GM21390 (cell line): ENCODE measurements at regions not wholly inside any gene's neighbourhood (a gene's known extent, or its start where the extent isn't known, plus 50 kb on each side); places are given as distances from the start of the nearest gene placed in this dataset.

Source experiments
- ATAC-seq: cut with Tn5 transposase; IDR thresholded peaks from one replicate; pipeline ENCODE4 v1.9.1; 2021; ENCODE audit not compliant: unreplicated experiment

DNA sequence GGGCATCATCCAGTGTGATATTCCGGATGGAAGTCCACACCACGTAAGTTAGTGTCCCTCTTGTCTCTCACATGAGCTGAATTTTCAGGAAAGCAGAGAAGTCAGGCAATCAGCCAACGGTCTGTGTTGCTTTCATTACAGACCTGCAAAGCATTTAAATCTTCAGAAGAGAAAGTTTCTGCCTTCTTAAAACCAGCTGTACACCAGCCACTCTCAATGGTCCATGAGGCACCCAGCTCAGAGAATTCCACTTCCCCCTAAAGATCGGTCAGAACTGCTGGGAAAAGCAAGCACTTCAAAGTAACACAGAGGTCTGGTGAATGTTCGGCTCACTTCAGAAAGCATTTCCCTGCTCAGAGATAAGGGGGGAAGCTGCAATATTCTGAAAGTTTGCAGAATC, 903.7 kb downstream of the EPHA3 start:
- no peak for ATAC-seq

DNA sequence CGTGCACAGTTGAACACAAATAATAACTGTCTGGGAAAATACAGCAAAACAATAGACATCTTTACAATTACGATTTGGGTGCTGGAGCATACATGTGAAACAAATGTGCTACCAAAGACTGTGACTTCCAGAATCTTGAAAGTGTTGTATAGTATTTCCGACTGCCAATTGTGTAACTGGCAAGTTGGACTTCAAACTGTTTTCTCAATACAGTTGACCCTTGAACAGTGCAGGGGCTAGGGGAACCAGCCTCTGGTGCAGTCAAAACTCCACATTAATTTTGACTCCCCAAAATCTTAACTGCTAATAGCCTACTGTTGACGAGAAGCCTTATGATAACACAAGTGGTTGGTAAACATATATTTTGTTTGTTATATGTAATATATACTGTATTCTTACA, 904.2 kb downstream of the EPHA3 start:
- no peak for ATAC-seq

DNA sequence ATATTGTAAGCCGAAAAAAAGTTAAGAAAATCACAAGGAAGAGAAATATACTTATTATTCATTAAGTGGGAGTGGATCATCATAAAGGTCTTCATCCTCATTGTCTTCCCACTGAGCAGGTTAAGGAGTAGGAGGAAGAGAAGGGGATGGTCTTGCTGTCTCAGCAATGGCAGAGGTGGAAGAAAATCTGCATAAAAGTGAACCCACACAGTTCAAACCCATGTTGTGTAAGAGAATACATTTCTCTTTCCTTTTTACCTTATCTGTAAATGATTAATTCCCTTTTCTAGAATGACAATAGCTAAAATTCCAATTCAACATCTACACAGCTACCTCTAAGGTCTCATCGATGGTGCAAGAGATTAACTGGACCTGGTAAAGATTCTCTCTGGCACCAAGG, 904.6 kb downstream of the EPHA3 start:
- no peak for ATAC-seq

DNA sequence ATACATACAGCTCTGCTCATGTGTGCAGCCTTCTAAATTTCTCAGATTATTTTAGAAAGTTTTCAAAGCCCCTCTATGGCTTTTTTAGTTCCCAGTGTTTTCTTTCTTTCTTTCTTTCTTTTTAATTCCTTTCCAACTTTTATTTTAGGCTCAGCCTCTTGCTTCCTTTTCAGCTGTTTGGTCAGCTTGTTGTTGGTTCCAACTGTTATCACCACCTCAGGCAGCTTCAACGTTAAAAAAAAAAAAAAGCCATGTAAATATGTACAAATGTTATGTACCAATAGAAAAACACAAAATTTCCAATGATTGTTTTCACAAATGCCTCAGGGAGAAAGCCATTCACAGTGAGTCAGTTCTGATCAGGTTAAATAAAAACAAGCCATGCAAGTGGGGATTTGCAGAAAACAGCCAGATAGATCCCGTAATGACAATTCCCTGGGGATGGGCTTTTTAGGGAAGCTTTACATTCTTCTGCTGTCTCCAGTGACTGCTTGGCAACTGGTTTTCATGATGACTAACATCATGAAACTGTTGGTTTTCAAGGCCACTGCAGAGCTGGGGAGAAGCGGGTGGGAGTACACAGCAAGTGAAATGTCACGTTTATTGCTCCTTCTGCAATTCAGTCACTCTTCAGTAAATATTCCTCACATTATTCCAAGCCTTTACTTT, 908.4 kb downstream of the EPHA3 start:
- ATAC-seq: no peak

DNA sequence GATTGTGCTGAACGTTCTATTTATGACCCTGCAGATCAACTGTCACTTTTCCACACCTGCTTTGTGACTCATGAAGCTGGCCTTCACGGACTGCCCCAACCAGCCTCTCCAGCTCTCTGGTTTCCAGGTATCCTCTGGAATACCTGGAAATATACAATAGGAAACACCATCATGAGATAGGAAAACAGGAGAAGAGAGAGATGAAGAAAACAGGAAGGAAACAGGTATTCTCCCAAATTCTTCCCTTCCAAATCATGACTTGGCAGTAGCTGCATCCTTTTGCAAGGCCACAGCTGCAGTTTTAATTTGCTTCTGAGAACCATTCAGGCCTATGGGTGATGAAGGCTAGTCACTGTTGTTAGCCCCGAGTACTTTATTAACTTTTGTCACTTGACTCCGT, 909.1 kb downstream of the EPHA3 start:
- ATAC-seq: no peak

DNA sequence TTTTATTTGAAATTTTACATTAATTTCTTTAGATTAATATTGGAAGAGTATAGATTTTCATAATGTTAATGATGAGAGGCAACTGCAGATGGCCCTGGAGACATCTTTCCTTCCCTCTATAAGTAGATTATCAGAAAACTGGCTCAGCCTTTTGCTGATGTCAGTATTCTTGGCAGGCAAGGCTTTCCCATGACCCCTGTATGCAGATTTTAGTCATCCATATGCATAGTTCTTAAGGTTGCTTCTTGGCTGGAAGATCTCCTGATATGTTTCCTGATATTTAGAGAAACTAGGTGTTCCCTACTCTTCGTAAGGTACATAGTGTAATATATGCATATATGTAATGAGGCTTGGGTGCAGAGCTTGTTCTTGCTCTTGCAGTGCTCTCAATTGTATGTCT, 911.4 kb downstream of the EPHA3 start:
- ATAC-seq: no peak

DNA sequence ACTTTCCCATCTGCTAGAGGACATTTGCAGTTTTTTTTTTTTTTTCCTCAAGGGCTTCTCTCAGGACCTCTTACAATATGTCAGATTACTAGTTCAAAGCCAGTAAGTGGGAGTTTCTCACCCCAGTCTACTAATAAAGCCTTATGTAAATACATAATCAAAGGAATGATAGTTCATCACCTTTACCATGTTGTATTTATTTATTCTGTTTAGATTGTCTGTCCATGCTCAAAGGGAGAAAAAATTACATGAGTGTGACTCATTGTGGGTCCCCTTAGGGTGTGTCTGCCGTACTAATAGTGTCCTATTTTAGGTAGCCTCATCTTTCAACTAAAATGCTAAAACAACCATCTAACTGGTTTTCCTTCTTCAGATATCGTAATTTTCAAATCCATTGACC, 917.6 kb downstream of the EPHA3 start:
- ATAC-seq: no peak

DNA sequence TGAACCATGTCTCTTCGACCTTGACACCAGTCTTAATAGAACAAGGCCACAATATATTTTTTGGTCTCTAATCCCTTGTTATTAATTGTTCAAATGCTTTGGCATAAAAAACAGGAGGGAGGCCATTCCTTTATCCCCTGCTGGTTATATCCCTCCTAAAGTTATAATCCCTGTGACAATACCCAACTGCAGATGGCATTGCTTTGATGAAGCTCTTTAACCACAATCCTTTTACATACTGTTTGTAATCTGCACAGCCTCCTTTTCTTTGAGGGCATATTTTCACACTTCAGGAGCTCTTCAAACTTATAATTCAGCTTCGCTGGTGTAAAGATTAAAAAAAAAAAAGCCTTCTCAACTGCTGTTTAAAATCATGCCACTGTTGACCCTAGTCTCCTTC, 919.0 kb downstream of the EPHA3 start:
- ATAC-seq: no peak

DNA sequence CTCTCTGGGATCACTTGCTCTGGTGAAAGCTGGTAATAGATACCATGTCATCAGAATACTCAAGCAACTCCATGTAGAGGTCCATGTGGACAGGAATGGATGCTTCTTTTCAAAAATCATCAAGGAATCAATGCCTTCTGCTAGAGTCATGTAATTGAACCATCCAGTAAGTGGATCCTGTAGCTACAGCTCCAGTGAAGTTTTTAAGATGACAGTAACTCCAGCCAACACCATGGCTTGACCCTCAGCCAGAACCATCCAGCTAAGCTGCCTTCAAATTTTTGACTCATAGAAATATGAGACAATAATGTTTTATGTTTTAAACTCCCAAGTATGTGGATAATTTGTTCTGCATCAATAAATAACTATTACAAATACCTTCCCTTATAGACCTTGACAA, 923.7 kb downstream of the EPHA3 start:
- ATAC-seq: no peak

DNA sequence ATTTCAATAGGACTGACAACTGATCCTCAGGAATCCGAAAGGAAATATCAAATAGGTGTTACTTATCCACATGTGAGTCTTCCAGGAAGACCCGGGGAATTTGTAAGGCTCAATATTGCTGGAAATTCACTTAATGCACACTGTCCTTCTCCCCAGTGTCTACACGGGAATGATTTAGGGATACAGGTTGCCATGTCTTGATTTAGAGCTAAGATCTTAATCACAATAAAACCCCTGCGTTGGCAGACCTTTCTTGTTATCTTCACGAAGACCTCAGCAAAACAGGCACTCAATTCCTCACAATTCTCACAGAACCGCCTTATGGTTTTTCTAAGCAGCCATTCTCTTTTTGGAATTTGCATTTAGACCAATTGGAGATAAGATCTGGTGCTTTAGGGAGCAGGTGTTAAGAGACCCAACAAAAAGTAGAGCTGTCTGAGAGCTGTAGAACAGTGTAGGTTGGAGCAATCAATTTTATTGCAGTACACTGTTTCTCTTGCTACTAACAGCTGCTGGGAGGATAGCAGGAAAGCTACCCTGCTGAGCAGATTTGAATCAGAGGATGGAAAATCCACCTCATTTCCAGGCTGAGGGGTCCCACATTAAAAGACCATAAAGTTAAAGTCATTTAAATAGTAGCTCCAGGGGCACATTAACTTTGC, 925.7 kb downstream of the EPHA3 start:
- no peak for ATAC-seq

DNA sequence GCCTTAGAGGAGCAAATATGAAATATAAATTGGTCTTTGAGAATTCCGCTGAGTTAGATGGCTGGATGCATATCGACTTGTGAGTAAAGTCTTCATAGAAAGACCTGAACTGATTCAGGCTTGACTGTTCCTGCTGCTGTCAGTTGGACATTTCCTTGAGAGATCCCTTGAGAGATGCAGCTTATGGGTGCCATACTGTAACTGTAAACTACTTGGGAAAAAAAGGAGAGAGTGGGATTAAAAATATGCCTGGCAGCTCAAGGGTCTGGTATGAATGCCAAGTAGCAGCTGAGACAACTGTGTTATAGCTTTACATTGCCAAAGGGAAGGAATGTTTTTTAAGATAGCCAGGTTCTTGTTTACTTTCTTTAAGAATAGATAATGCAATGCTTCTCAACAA, 926.6 kb downstream of the EPHA3 start:
- no peak for ATAC-seq

DNA sequence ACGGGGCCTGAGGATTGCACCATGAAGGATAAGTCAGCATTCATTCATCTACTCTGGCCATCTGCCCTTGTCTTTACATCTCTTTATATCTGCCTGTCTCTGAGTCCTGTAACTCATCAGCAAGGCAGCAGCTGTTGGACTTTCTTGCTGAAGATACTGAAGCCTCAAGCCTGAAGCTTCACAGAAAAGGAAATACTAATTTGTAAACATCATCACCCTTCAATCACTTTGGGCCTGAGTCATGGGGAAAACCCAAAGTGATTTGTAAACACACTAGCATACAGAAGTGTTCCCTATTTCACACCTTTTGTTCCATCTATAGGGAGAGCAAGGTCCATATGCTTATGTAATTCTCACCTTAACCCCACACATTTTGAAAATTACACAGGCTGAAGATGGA, 928.2 kb downstream of the EPHA3 start:
- ATAC-seq: no peak

DNA sequence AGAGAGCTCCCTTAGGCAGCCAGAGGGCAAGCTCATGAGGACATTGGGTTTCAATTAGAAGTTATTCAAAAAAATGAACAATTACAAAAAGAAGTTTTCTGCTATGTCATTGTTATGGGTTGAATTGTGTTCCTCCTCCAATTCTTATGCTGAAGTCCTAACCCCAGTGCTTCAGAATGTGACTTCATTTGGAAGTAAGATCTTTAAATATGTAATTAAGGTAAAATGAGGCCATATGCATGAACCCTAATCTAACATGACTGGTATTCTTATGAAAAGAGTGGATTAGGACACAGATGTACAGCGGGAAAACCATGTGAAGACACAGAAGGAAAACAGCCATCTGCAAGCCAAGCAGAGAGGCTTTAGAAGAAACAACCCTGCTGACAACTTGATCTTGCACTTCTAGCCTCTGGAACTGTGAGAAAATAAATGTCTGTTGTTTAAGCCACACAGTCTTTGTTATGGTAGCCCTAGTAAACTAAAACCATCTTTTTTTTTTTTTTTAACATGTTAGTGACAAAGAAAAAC, 929.6 kb downstream of the EPHA3 start:
- no peak for ATAC-seq

DNA sequence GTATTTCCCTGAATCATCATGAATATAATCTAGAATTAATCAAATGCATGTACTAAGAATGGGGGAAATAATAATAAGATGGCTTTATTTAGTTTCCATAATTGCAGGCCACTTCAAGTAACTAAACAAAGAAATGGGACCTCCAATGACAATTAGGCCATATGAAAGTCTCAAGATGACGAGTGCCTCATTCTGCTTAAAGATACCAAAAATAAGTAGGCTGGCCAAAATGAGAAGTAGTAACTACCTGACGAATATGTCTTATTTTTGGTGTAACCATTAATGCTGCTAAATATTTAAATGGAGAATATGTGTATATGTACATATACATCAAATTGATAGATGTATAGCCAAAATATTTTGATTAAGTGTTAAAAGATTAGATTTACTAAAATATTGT, 932.6 kb downstream of the EPHA3 start:
- no peak for ATAC-seq

DNA sequence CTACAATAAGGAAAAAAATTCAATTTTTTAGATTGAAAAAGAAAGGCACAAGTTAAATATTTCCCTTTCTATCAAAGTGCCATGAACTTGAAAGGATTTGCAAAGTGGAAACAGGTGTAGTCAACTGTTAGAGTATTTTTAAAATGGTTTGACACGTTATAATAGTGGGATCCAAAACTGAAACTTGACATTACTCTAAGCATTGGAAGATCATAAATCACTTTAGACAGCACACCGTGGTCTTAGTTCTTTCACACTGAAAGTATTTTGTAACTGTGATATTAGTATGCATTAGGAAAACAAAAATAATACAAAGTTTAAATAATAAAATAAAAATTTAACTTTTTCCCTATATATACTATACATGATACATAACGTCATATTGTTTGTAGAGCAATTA, 933.1 kb downstream of the EPHA3 start:
- no peak for ATAC-seq

DNA sequence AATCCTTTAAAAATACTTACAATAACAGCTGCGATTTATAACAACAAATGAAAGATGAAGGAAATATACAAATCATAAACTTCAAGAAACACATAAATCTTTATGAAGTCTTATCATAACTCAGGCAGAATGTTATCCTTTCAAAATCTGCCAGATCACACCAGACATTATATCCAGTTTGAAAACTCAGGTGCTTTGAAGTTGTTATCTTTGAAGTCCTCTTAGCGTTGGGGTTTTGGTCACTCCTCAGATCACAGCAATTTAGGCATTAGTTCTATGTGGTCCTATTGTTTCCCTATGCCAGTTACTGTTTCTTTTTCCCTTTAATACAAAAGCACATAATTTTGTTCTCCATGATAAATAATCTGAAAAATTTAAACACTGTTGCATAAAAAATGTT, 934.6 kb downstream of the EPHA3 start:
- ATAC-seq: no peak

DNA sequence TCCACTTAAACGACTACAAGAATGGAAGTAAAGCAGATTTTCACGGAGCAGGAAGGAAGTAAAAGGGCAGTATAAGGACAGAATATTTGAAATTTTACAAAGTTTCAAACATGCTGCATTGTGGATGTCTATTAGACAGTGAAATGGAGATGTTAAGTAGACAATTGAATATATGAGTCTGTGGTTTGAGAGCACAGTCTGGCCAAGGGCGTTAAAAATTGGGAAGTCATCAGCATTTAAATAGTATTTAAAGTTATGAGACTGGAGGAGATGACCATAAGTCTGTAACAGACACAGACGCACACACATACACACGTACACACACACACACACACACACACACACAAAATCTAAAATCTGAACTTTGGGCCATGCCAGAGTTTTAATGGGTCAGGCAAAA, 935.9 kb downstream of the EPHA3 start:
- no peak for ATAC-seq

DNA sequence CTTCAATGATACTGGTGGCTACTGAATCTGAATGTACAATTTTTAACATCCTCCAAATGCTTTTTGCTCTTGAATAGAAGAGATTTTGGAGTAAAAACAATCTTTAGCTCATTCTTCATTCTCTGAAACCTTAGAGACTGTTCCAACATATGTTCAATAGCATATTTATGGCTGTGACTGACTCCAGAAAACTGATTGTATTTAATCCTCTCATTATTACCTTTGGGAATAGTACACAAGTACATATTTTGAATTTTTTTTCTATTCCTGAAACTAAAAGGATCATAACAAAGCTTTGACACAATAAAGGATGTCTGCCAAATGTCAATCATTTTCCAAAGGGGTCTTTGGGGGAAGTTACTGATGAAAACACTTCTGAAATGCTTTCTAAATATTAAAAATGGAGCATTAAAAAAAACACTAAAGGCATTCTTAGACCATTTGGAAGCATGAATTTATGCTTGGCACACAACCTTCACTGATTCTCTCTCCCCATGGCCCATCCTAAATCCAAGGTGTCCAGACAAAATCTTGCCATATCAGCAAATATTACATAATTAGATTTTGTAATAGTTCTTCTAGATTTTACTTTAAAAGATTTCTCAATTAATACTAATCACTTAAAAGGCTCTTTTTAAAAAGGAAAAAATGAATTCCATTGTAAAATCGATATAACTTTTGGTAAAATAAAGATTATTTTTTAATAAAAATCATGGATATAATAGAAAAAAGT, 936.8 kb downstream of the EPHA3 start:
- ATAC-seq: no peak

DNA sequence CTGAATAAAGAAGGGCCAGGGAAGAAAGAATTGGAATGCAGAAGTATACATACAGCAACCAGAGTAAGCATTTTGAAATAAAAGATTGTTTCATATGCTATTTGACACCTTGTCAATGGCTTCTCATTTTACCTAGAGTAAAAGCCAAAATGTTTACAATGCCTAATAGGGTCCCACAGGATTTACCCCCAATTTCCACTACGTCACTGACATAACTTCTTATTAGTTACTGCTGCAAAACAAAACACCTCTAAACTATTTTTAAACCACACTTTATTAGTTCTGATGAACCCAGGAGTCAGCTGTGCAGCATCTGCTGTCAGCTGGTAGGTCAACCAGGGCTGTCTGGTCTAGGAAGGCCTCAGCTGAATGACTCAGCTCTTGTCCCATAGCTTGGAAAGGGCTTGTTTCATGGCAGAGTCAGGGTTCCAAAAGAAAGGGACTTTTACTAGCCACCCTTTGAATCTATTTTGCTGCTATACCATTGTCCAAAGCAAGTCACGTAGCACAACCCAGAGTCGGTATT, 945.1 kb downstream of the EPHA3 start:
- ATAC-seq: no peak

DNA sequence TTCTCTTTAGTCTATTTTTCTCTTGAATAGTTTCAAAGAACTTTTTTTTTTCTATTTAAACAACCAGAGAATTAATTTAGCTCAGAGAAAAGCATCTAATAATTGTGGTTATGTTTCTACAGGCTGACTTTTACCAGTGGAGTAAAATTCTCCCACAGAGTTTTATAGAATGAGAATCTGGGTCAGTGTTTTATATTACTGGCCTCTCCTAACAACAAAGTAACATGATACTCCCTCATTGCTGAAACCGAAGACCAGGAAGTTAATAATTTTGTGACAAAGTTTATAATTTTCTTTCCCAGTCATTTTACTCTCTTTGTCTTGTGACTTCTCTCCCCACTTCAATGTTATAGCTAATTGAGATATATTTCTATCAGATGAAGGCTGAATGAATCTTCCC, 946.9 kb downstream of the EPHA3 start:
- no peak for ATAC-seq

DNA sequence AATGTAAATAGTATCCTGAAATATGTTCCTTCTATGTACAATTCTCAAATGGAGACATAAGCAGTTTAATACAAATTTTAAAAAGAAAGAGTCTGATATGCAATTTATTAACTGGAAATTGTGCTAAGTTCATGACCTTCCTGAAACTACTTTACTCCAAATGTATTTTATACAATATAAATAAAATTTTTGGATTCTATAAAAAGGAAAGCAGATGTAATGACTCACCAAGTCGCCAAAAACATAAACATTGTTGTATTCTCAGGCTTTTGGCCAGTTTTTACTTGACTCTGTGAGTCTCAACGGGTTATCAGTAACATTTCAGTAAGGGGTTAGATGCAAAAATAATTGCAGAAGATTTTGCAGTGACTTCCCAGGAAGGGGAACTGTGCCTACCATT, 948.2 kb downstream of the EPHA3 start:
- ATAC-seq: no peak
